ENCODE measurements at regions not wholly inside any gene's neighbourhood (a gene's known extent, or its start where the extent isn't known, plus 50 kb on each side); places are given as distances from the start of the nearest gene placed in this dataset.

DNA sequence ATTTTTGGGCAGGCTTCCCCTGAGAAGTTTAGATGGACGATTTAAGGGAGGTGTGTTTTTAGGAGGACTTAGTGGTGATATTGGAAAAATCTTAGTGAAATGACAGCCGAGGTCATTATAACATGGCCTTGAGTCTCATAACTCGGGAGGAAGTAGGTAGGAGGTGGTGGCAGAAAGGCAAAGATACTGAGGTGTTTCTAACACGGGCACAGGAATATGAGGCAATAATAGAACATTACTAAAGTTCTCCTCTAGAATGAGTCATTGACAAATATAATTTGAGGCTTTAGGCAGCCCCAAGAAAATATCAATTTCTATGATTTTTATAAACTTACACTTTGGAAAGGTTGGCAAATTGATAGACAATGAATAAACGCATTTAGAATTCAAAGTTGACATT is 146.1 kb upstream of the ZEB2 start:
- TF ChIP-seq, protein P1, sequence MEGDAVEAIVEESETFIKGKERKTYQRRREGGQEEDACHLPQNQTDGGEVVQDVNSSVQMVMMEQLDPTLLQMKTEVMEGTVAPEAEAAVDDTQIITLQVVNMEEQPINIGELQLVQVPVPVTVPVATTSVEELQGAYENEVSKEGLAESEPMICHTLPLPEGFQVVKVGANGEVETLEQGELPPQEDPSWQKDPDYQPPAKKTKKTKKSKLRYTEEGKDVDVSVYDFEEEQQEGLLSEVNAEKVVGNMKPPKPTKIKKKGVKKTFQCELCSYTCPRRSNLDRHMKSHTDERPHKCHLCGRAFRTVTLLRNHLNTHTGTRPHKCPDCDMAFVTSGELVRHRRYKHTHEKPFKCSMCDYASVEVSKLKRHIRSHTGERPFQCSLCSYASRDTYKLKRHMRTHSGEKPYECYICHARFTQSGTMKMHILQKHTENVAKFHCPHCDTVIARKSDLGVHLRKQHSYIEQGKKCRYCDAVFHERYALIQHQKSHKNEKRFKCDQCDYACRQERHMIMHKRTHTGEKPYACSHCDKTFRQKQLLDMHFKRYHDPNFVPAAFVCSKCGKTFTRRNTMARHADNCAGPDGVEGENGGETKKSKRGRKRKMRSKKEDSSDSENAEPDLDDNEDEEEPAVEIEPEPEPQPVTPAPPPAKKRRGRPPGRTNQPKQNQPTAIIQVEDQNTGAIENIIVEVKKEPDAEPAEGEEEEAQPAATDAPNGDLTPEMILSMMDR (IDR thresholded peaks at IDR 0.05; ENCODE audit: control insufficient read depth, extremely low read depth, insufficient read depth) = no peak
- DNase-seq (ENCODE audit: low read depth) = no peak
- H3K4me3 ChIP-seq (ENCODE audit: low read depth, low read length) = no peak overlapping the region

DNA sequence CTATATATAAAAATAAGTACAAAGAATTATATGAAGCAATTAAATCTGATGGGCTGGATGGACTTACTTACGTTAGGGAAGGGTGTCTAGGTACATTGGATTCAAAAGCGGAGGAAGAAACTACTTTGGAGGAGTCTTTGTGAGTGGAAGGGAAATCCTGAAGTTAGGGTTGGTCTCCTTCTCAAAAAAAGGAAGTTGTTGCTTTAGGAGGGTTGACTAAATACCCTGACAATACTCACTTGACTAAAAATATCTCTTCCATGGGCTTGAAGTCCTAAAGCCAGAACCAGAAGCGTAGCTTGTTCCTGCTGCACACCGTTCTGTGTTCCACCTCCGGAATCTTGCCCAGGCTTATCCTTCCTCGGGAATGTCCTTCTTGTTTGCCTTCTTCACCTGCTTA is 143.3 kb upstream of the ZEB2 start:
- no peak for DNase-seq (ENCODE audit: low read depth)
- TF ChIP-seq, protein P1 (IDR thresholded peaks at IDR 0.05; ENCODE audit: control insufficient read depth, extremely low read depth, insufficient read depth) = no peak
- H3K4me3 ChIP-seq (ENCODE audit: low read depth, low read length) = no peak overlapping the region

DNA sequence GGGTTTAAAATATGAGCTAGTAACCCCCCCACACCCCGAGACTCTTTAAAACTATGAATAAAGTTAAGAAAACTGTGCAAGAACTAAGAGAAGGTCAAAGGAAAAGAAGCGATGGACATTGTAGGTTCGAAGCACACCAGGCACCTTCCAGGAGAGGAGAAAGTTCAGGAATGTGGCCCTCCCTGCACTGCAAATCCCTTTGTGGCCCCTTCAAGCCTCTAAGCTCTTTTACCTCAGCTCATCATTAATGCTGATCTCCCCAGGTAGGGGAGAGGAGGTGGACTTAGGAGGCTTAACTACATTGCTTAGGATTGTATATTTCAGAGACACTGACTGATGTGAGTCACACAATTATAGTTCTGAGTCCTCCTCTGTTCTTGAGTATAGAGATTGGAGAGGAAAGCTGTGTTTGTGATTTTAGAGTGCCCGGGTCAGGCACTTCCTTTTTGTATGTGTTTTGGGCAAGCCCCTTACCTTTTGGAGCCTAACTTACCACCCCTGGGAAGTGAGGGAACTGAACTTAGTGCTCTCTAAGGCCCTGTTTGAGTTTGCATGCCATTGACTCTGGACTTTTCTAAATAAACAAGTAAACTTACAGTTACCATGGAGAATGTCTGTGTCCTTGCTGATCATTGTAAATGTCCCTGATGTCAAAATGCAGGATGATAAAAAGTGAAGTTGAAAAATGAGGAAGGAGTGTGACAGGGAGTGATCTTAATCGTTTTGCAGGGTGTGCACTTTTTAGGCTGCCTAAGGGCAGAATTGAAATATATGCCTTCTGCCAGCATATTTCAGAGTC is 140.8 kb upstream of the ZEB2 start:
- DNase-seq (ENCODE audit: low read depth) = no peak
- TF ChIP-seq, protein P1 (IDR thresholded peaks at IDR 0.05; ENCODE audit: control insufficient read depth, extremely low read depth, insufficient read depth) = no peak
- H3K4me3 ChIP-seq (ENCODE audit: low read depth, low read length) = no peak overlapping the region

DNA sequence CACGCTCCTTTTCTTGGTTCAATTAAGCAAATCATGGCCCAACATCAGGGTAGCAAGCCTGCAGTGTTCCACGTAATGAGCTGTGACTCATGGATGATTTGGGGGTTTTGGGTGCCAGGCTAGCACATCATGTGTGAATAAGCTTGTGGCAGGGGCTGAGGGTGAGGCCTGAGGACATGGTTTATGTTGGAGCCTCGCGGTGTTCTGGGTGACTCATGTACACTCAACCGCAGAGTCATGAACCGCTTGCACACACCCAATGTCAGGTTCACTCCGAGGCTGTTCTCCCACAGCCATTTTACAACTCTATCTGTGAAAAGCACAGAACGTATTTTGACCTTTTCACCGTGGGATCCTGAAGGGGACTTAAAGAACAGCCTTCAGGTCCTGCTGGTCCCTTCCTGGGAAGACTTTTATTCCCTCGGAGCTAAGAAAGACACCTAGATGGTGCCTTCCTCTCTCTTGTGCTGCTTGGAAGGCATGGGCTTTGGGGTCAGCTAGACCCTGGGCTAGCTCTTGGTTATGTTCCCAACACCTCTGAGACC is 139.9 kb upstream of the ZEB2 start:
- no peak for DNase-seq (ENCODE audit: low read depth)

DNA sequence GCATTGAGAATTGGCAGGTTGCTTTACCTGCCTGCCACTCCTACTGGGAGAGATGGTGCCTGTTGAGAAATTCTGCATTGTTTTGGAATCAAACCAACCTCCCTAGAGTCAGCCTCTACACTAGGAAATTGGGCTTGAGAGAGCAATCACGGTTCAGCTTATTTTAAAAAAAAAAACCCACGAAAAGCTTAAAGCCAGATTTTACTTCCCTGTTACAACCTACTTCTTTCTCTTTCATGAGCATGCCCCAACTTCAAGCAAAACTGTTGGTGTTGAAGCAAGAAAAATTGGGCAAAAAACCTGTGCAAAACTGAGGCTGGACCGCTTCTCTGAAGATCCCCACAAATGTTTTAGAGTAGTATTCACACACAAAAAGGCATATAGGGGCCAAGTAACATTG is 134.6 kb upstream of the ZEB2 start:
- no peak for DNase-seq (ENCODE audit: low read depth)
- no peak overlapping the region for H3K4me3 ChIP-seq (ENCODE audit: low read depth, low read length)
- TF ChIP-seq, protein P1 (IDR thresholded peaks at IDR 0.05; ENCODE audit: control insufficient read depth, extremely low read depth, insufficient read depth) = no peak

More for the DNA sequence above, 139.9 kb upstream of the ZEB2 start:
- TF ChIP-seq, protein P1 (IDR thresholded peaks at IDR 0.05; ENCODE audit: control insufficient read depth, extremely low read depth, insufficient read depth) = no peak
- H3K4me3 ChIP-seq (ENCODE audit: low read depth, low read length) = no peak overlapping the region

DNA sequence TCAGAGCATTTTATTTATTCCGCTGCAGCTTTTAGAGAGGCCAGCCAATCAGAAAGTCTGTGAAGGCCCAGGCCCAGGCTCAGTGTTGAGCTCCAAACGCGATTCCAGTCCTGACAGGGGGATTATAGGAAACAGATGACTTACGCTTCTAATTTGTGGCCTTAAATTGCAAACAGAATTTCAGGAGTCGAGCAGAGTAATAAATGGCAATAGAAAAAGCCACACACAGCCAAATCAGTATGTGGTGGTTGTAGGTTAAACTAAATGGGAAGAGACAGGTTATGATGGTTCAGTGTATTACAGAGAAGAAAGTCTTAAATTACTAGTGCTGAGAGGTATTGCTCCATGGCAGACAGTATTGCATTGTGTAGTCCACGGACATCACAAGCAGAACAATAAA is 131.0 kb upstream of the ZEB2 start:
- TF ChIP-seq, protein P1 (IDR thresholded peaks at IDR 0.05; ENCODE audit: control insufficient read depth, extremely low read depth, insufficient read depth) = no peak
- H3K4me3 ChIP-seq (ENCODE audit: low read depth, low read length) = no peak overlapping the region
- no peak for DNase-seq (ENCODE audit: low read depth)
